Stimulated activated CD4-positive, alpha-beta T cell treated with anti-CD3 and anti-CD28 coated beads, Interleukin-12 subunit alpha, Interleukin-12 subunit beta, amount 100 ng/mL, for 4 hours (primary cell): ENCODE measurements at regions not wholly inside any gene's neighbourhood (a gene's known extent, or its start where the extent isn't known, plus 50 kb on each side); places are given as distances from the start of the nearest gene placed in this dataset.

Experiments used
- DNase-seq: peaks from one replicate; pipeline ENCODE4 v3.0.0-alpha.2; 2020

DNA sequence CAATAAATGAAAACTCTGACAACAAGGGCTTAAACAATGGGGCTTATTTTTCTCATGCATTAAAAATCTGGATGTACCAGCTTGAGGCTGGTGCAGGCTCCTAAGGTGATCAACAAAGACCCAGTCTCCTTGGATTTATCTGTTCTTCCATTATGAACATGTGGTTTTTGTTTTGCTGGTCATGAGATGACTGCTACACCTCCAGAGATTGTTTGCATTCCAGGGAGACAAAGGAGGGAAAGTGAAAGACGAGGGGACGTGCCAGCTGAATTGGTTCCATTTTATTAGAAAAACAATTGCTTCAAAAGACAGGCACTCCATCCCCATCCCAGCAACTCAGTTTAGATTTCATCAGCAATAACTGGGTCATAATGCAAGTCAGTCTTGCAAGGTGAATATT lies 90.9 kb upstream of the KCNK1 start:
- DNase-seq = no peak

- no peak for DNase-seq
Measured at GRCh38 chr1:233527818-233528217, 86.1 kb upstream of the KCNK1 start.

DNA sequence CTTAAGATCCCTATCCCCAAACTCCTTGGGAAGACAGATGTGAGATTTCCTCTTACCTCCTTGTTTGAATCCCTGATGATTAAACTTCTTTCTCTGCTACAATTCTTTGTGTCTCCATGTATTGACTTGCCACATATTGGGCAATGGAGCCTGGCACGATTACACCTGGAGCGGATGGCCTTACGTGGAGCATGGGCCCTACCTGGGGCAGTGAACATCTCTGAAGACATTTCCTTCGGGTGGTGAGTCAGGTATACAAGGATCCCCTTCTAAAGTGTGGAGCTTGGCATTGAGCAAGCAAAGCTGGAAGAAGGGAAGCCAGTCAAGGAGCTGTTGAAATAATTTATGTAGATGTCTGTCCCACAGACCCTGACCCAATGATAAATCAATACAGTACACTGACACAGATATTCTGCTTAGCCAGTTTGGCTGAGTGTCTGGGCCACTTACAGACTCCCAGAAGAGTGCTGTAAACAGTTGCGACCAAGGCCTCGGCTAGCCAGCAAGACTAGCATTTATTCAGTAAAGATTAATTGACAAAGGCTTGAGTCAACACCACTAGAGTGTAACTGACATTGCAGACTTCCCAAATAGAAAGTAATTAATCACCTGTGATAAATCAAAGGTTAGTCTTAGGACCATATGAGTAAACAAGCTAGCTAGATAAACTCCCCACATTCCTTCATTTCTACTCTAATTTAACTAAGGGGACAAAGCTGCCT lies 83.1 kb upstream of the KCNK1 start:
- no peak for DNase-seq

DNA sequence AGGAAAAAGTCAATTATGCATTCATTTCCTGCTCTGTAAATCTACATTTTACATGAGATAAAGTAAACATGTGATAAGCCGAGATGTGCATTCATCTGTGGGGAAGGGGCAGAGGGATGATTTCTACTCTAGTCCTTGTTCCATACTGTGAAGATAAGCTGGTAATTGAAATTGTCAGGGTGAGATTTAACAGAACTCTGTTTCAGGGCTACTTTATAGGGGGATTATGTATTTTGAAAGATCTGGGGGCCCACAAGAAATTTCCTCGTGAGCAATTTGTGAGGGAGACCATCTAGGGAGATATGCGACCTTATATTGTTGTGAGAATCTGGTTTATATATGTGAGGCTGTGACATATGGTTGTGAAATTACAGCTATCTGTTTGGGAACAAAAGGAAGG lies 73.1 kb upstream of the KCNK1 start:
- no peak for DNase-seq

- DNase-seq = no peak
Measured at GRCh38 chr1:233543338-233544255, 70.3 kb upstream of the KCNK1 start.

DNA sequence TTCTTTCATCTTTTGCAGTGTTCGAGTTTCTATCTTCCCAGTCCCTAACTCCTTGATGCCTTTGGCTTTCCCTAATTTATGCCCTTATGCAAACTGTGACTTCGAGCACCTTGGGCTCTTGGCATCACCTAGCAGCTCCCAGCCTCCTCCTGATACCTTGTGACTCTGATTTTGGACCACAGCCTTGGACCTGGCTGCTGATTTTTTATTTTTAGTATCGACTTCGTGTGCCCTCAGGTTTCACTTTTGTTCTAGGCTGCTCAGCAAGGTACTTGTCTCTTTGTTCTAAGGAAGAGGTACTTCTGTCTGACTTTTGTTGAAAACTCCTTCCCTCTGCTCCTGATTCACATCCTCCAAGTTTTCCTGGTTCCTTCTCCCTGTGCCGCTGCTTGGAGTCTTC lies 69.6 kb upstream of the KCNK1 start:
- no peak for DNase-seq

DNA sequence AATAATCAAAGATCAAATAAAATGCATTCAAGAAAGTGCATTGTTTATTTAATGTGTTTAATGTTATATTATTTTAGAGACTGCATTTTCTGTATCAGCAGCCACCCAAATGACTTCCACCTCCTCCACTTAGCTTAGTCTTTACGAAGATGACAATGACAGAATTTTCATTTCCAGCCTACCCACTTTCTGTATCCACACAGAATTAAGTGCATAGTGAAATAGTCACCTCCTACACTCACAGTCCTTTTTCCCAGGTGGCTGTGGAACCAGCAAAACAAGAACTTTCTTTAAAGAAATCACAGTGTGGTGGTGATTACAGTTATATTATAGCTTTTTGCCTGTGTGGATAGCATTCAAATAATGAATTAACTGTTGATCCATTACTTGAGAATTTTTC lies 66.2 kb upstream of the KCNK1 start:
- no peak for DNase-seq

GRCh38 chr1:233549404-233549803 lies 64.5 kb upstream of the KCNK1 start:
- no peak for DNase-seq

DNA sequence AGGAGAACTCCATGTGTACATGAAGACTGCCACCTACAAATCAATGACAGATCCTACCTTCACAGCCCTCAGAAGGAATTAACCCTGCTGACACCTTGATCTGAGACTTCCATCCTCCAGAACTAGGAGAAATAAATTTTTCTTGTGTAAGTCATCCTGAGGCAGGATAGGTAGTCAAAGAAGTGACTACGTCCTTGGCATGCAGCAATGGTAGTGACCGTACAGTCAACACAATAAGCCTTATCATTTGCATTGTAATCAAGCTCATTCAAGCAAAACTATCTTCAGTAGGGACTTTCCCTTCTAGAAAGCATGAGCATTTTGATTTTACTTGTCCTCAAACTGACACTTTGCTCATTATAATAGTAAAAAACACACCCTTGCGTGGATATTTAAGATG lies 64.0 kb upstream of the KCNK1 start:
- no peak for DNase-seq

GRCh38 chr1:233554037-233554436 lies 59.9 kb upstream of the KCNK1 start:
- DNase-seq = no peak

DNA sequence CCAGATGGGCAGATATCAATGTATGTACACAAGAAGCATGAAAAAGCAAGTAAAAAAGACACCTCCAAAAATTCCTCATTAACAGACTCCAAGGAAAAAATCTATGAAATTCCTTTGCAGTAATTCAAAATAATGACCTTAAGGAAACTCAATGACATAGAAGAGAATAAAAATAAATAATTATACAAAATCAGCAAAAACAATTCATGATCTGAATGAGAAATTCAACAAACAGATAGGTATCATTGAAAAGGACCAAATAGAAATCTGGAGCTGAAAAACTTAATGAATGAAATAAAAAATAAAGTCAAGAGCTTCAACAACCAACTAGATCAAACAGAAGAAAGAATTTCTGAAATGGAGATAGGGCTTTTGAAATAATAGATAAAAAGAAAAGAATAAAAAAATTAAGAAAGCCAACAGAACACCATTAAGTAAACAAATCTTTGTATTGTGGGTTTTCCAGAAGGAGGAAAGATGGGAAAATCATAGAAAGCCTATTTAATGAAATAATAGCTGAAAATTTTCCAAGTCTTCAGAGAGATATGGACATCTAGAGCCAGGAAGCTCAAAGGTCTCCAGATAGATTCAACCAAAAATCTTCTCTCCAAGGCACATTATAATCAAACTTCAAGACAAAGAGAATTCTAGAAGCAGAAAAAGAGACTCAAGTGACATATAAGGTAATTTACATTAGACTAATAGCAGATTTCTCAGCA lies 52.0 kb upstream of the KCNK1 start:
- DNase-seq = no peak
